Fibroblast of lung (primary cell): ENCODE measurements at regions not wholly inside any gene's neighbourhood (a gene's known extent, or its start where the extent isn't known, plus 50 kb on each side); places are given as distances from the start of the nearest gene placed in this dataset.

Experiments
- EZH2 ChIP-seq: IDR thresholded peaks from 2 replicates; pipeline ENCODE4 v1.5.1; 2012; ENCODE audit warnings: low read length, control low read depth, mild to moderate bottlenecking; ENCODE audit errors: missing control alignments
- TF ChIP-seq, protein P1 (sequence below), 2 donors: IDR thresholded peaks in 1 of 2; conservative IDR thresholded peaks in 1 of 2; 1 replicate in 1 of 2; 2 replicates in 1 of 2; pipeline ENCODE4 v1.5.1; 2011 to 2012; ENCODE audit warnings: low read length in 2 of 2, control low read depth in 1 of 2, inconsistent platforms in 1 of 2, low read depth in 1 of 2, mild to moderate bottlenecking in 1 of 2

DNA sequence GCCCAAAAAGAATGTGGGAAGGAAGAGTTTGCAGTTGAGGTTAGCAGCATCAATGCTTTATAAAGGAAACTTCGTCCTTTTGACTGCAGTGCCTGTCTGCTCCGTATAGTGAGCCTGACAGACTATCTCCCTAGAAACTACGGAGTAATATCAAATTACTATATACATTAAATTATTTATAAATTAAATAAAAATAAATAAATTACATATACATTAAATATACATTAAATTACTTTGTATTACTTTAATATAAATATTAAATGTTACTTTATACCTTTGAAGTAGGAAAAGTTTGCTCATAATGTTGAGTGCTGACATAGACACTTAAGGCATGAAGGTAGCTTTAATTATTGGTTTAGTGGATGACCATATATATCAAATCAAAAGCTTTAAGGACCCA lies 165.2 kb downstream of the IL15 start:
- TF ChIP-seq, protein P1, sequence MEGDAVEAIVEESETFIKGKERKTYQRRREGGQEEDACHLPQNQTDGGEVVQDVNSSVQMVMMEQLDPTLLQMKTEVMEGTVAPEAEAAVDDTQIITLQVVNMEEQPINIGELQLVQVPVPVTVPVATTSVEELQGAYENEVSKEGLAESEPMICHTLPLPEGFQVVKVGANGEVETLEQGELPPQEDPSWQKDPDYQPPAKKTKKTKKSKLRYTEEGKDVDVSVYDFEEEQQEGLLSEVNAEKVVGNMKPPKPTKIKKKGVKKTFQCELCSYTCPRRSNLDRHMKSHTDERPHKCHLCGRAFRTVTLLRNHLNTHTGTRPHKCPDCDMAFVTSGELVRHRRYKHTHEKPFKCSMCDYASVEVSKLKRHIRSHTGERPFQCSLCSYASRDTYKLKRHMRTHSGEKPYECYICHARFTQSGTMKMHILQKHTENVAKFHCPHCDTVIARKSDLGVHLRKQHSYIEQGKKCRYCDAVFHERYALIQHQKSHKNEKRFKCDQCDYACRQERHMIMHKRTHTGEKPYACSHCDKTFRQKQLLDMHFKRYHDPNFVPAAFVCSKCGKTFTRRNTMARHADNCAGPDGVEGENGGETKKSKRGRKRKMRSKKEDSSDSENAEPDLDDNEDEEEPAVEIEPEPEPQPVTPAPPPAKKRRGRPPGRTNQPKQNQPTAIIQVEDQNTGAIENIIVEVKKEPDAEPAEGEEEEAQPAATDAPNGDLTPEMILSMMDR (conservative IDR thresholded peaks at IDR 0.05 in 1 of 2, IDR thresholded peaks at IDR 0.05 in 1 of 2; ENCODE audit: low read depth in 1 of 2, low read length in 2 of 2): no peak
- no peak for TF ChIP-seq EZH2
